ENCODE measurements at regions not wholly inside any gene's neighbourhood (a gene's known extent, or its start where the extent isn't known, plus 50 kb on each side); places are given as distances from the start of the nearest gene placed in this dataset.

GRCh38 chr1:219699870-219700269 is 87.0 kb upstream of the ZC3H11B start:
- no peak overlapping the region for H3K27ac ChIP-seq (ENCODE audit: control insufficient read depth, insufficient read depth, low read length)
- FAIRE-seq (no peak), DNase-seq (ENCODE audit: low read depth, low spot score) (no peak)
- no peak overlapping the region for H2AFZ ChIP-seq (ENCODE audit: control insufficient read depth, low read length)
- dilution Hi-C loops (cut with MboI; ENCODE audit: extremely low pct_ligation_motif_present, low sequenced_read_pairs): no loop called here
- no peak overlapping the region for H3K9ac ChIP-seq (ENCODE audit: control insufficient read depth, extremely low read depth, insufficient read depth, low read length)
- H3K9me3 ChIP-seq (ENCODE audit: control insufficient read depth, low read depth, low read length): no peaks in the 10 kb centered on the region
- TF ChIP-seq CTCF (optimal IDR thresholded peaks at IDR 0.05 in 1 of 3, IDR thresholded peaks at IDR 0.05 in 1 of 3, conservative IDR thresholded peaks at IDR 0.05 in 1 of 3; ENCODE audit: extremely low read depth in 1 of 3, insufficient read depth in 2 of 3, low read length in 3 of 3): no peak
- no peaks in the 10 kb centered on the region for H3K9me1 ChIP-seq (ENCODE audit: control insufficient read depth, extremely low read depth, insufficient read depth, low read length)
- no peaks in the 10 kb centered on the region for H3K36me3 ChIP-seq (ENCODE audit: control insufficient read depth in 2 of 2, extremely low read depth in 1 of 2, insufficient read depth in 2 of 2, low read length in 2 of 2)
- no peak overlapping the region for H3K4me3 ChIP-seq (ENCODE audit: control insufficient read depth in 2 of 3, extremely low read depth in 1 of 3, insufficient read depth in 2 of 3, low read depth in 1 of 3, low read length in 3 of 3)
- no peaks in the 10 kb centered on the region for H4K20me1 ChIP-seq (ENCODE audit: control insufficient read depth, extremely low read depth, insufficient read depth, low read length)
- no peaks in the 10 kb centered on the region for H3K4me1 ChIP-seq (ENCODE audit: control insufficient read depth, extremely low read depth, insufficient read depth, low read length)
- H3K79me2 ChIP-seq (ENCODE audit: control insufficient read depth, insufficient read depth, low read length): no peaks in the 10 kb centered on the region
- no peak overlapping the region for H3K4me2 ChIP-seq (ENCODE audit: control insufficient read depth, extremely low read depth, insufficient read depth, low read depth, low read length)
- no peaks in the 10 kb centered on the region for H3K27me3 ChIP-seq (ENCODE audit: control insufficient read depth, extremely low read depth, insufficient read depth, low read length)

GRCh38 chr1:219697682-219698081 is 84.8 kb upstream of the ZC3H11B start:
- H3K9me1 ChIP-seq (ENCODE audit: control insufficient read depth, extremely low read depth, insufficient read depth, low read length): no peaks in the 10 kb centered on the region
- no peaks in the 10 kb centered on the region for H3K27me3 ChIP-seq (ENCODE audit: control insufficient read depth, extremely low read depth, insufficient read depth, low read length)
- H4K20me1 ChIP-seq (ENCODE audit: control insufficient read depth, extremely low read depth, insufficient read depth, low read length): no peaks in the 10 kb centered on the region
- no peaks in the 10 kb centered on the region for H3K4me1 ChIP-seq (ENCODE audit: control insufficient read depth, extremely low read depth, insufficient read depth, low read length)
- no peak for FAIRE-seq
- dilution Hi-C loops (cut with MboI; ENCODE audit: extremely low pct_ligation_motif_present, low sequenced_read_pairs): no loop called here
- H3K4me2 ChIP-seq (ENCODE audit: control insufficient read depth, extremely low read depth, insufficient read depth, low read depth, low read length): no peak overlapping the region
- no peak overlapping the region for H3K4me3 ChIP-seq (ENCODE audit: control insufficient read depth in 2 of 3, extremely low read depth in 1 of 3, insufficient read depth in 2 of 3, low read depth in 1 of 3, low read length in 3 of 3)
- no peaks in the 10 kb centered on the region for H3K9me3 ChIP-seq (ENCODE audit: control insufficient read depth, low read depth, low read length)
- no peak overlapping the region for H3K9ac ChIP-seq (ENCODE audit: control insufficient read depth, extremely low read depth, insufficient read depth, low read length)
- H2AFZ ChIP-seq (ENCODE audit: control insufficient read depth, low read length): no peak overlapping the region
- no peaks in the 10 kb centered on the region for H3K79me2 ChIP-seq (ENCODE audit: control insufficient read depth, insufficient read depth, low read length)
- no peak for DNase-seq (ENCODE audit: low read depth, low spot score)
- no peaks in the 10 kb centered on the region for H3K36me3 ChIP-seq (ENCODE audit: control insufficient read depth in 2 of 2, extremely low read depth in 1 of 2, insufficient read depth in 2 of 2, low read length in 2 of 2)
- TF ChIP-seq CTCF (optimal IDR thresholded peaks at IDR 0.05 in 1 of 3, IDR thresholded peaks at IDR 0.05 in 1 of 3, conservative IDR thresholded peaks at IDR 0.05 in 1 of 3; ENCODE audit: extremely low read depth in 1 of 3, insufficient read depth in 2 of 3, low read length in 3 of 3): no peak
- no peak for TF ChIP-seq EZH2 (IDR thresholded peaks at IDR 0.05; ENCODE audit: low read length)
- no peak overlapping the region for H3K27ac ChIP-seq (ENCODE audit: control insufficient read depth, insufficient read depth, low read length)
